GM18870 (cell line): ENCODE measurements at regions not wholly inside any gene's neighbourhood (a gene's known extent, or its start where the extent isn't known, plus 50 kb on each side); places are given as distances from the start of the nearest gene placed in this dataset.

Source experiments
- ATAC-seq: cut with Tn5 transposase; IDR thresholded peaks from one replicate; pipeline ENCODE4 v1.9.1; 2021; ENCODE audit warnings: moderate library complexity; ENCODE audit not compliant: unreplicated experiment

- no peak for ATAC-seq
Observed at GRCh38 chr6:113172531-113172966, 684.6 kb upstream of the MARCKS start.

- no peak for ATAC-seq
Observed at GRCh38 chr6:113178349-113178748, 678.8 kb upstream of the MARCKS start.

- ATAC-seq, result no peak
Observed at GRCh38 chr6:113181164-113181563, 676.0 kb upstream of the MARCKS start.

GRCh38 chr6:113182370-113183141 lies 674.6 kb upstream of the MARCKS start:
- ATAC-seq, result no peak

GRCh38 chr6:113184291-113184690 lies 672.9 kb upstream of the MARCKS start:
- no peak for ATAC-seq

GRCh38 chr6:113184736-113185135 lies 672.4 kb upstream of the MARCKS start:
- no peak for ATAC-seq

- no peak for ATAC-seq
Observed at GRCh38 chr6:113185299-113185698, 671.8 kb upstream of the MARCKS start.

- no peak for ATAC-seq
Observed at GRCh38 chr6:113187661-113188060, 669.5 kb upstream of the MARCKS start.

GRCh38 chr6:113188962-113189361 lies 668.2 kb upstream of the MARCKS start:
- no peak for ATAC-seq

- no peak for ATAC-seq
Observed at GRCh38 chr6:113190170-113190569, 667.0 kb upstream of the MARCKS start.

GRCh38 chr6:113194090-113194489 lies 663.1 kb upstream of the MARCKS start:
- ATAC-seq, result no peak

- ATAC-seq, result no peak
Observed at GRCh38 chr6:113202852-113203714, 654.1 kb upstream of the MARCKS start.

- ATAC-seq, result no peak
Observed at GRCh38 chr6:113203715-113204110, 653.4 kb upstream of the MARCKS start.

- ATAC-seq, result no peak
Observed at GRCh38 chr6:113205553-113205952, 651.6 kb upstream of the MARCKS start.

- no peak for ATAC-seq
Observed at GRCh38 chr6:113208726-113209125, 648.4 kb upstream of the MARCKS start.

GRCh38 chr6:113209315-113209714 lies 647.8 kb upstream of the MARCKS start:
- ATAC-seq, result no peak

GRCh38 chr6:113211170-113211569 lies 646.0 kb upstream of the MARCKS start:
- ATAC-seq, result no peak

- ATAC-seq, result no peak
Observed at GRCh38 chr6:113219783-113220182, 637.4 kb upstream of the MARCKS start.

- no peak for ATAC-seq
Observed at GRCh38 chr6:113220832-113221231, 636.3 kb upstream of the MARCKS start.

- no peak for ATAC-seq
Observed at GRCh38 chr6:113221850-113222249, 635.3 kb upstream of the MARCKS start.

- ATAC-seq, result no peak
Observed at GRCh38 chr6:113246186-113246585, 611.0 kb upstream of the MARCKS start.

- ATAC-seq, result no peak
Observed at GRCh38 chr6:113248532-113248931, 608.6 kb upstream of the MARCKS start.
